ENCODE measurements at regions not wholly inside any gene's neighbourhood (a gene's known extent, or its start where the extent isn't known, plus 50 kb on each side); places are given as distances from the start of the nearest gene placed in this dataset.
"Not testable (repeated sequence)": the region's sequence is repeated elsewhere in the genome, so short reads cannot be mapped to it uniquely, and the experiment has no call there.

DNA sequence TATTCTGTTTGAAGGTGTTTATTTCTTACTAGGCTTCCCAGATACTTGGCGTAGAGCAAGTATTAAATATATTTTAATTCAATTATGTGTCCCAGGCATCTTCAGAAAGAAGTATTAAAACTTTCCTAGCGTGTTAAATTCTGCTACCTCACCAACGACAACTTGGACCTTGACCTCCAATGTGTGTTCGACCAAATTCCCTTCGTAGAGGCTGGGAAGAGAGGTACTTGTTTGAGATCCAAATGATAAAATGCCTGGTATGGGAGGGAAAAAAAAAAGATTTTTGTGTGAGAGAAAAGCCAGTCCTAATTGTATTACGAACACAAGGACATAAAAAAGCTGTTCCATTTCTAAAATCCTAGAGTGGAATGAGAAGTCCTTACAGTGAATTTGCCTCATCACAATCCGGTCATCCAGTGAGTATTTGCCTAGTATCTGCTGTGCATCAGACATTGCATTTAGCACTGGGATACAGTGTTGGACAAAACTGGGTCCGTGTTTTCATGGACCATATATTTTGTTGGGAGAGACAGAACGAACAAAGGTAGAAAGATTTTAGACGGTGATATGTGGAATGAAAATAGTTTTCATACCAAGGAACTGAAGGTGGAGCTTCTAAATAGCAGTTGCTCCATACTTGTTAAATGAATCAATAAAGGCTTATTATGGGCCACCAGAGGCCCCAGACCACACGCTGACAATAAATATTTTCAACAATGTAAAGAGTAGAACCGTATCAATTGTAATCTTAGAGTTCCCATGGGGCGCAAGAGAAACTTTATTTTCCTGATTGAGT is 103.1 kb downstream of the KIF4B start:
- no peak for DNase-seq (ENCODE audit: low read depth in 2 of 2)

DNA sequence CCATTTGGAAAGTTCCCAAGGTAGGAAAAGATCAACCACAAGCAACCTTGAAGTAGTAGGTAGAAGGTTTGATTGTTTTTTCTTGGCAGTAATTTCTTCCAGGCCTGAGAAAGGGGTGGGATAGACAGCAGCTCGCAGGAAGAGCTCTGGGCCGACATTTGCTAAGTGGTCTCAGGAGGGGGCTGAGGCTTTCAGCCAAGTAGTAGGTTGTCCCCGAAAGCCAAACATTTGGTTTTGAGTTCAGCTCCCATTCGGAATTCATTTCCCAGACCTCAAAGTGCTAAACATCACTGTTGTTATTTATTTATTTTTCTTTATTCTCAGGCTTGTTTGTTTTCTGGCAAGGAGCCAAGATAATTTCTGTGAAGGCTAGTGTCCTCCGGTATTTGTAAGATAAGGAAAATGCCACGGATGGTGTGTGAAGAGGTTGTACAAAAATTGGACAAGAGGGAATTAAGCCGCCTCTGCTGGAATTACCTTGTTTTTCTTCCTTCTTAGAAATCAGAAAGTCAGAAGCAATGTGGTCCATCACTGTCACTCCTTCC is 112.1 kb downstream of the KIF4B start:
- no peak for DNase-seq (ENCODE audit: low read depth in 2 of 2)

- DNase-seq (ENCODE audit: low read depth in 2 of 2) = no peak
Observed at GRCh38 chr5:155126573-155126972, 113.0 kb downstream of the KIF4B start.

DNA sequence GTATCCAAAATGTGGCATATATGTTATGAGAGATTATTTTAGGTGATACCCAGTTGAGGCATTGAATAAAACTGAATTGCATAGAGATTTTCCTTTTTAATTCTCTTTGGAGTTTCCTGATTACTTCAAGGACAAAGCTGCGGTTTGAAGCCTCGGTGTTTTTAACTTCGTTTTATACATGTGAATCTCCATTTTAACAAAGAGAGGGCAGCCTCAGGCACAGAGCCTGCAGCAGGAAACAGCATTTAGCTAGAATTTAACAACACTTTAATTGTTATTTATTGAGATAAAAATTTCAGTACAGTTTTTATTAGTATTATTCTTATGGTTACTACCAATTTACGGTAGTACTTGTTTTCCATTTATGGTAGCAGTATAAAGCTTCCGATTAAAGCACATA is 114.0 kb downstream of the KIF4B start:
- no peak for DNase-seq (ENCODE audit: low read depth in 2 of 2)

DNA sequence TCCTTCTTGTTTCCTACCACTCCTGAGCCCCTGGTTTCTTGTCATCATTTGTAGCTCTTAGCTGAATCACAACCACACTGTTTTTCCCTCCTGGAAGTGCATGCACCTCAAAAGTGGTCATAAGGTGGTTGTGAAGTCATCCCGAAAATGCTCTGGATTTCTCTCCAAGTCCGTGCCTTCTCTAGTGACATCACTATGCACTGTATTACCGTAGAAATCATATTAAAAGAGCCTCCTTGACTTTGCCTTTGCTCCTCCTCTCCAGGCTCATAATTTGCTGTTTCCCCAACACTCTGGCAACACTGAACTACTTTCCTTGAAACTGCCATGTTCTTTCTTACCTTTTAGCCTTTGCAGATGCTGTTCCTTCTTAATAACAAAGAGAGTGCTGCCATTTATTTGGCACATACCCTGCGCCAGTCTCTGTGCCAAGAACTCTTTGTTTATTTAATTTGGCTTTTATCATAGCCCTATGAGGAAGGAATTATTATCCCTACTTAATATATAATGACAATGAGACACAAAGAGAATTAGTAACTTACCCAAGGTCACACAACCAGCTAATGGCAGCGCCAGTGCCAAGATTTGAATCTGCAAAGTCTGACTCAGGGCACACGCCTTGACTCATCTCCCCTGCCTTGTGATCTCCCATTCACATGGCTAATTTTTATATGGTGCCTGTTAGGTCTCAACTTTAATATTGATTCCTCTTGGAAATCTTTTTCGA is 115.4 kb downstream of the KIF4B start:
- no peak for DNase-seq (ENCODE audit: low read depth in 2 of 2)

GRCh38 chr5:155129513-155129880 is 115.9 kb downstream of the KIF4B start:
- DNase-seq (ENCODE audit: low read depth in 2 of 2) = no peak

- no peak for DNase-seq (ENCODE audit: low read depth in 2 of 2)
Observed at GRCh38 chr5:155134130-155134529, 120.6 kb downstream of the KIF4B start.

DNA sequence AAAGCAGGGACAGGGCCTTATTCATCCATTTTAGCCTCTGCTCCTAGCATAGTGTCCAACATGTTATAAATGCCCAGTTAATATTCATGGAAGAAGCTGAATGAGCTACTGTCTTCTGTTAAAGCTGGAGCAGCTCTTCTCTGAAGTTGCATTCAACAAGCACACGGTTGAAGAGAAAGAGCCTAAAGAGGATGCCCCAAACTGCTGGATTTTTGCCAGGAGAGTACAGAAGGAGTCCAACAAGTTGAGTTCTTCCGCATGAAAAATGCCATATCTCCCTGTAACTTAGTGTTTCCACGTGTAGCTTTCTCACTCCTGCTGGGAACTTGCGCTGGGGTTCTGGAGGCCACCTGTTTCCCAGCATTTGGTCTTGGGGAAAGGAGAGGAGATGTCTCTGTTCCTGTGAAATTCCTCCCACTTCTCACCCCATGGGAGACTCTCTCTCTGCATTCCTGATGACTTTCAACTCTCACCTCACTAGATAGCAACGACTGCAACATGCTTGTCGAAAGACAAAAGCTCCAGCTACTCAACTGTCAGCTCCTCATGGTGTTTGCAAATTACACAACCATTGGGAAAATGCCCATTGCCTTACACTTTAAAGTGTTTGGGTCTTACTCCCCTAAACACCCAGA is 122.8 kb downstream of the KIF4B start:
- DNase-seq (ENCODE audit: low read depth in 2 of 2) = no peak

GRCh38 chr5:155137683-155138082 is 124.1 kb downstream of the KIF4B start:
- DNase-seq (ENCODE audit: low read depth in 2 of 2) = no peak

GRCh38 chr5:155140646-155141045 is 127.1 kb downstream of the KIF4B start:
- DNase-seq (ENCODE audit: low read depth in 2 of 2) = no peak

DNA sequence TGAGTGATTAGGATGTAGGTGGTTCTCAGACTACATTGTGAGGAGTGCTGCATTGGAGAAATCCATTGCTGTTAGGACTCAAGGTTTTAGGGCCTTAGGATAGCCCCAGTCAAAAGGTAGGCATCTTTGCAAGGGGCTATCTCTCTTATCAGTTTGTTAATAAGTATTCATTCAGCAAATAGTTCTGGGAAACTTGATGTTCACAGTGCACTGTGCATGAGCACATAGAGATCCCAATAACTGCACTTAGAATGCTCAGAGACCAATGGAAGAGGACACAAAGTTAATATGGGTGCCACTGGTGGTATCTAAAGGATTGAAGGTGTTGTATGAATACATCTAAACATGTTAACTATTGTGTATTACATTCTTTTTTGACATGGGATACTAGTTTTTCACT is 131.4 kb downstream of the KIF4B start:
- DNase-seq (ENCODE audit: low read depth in 2 of 2) = no peak

DNA sequence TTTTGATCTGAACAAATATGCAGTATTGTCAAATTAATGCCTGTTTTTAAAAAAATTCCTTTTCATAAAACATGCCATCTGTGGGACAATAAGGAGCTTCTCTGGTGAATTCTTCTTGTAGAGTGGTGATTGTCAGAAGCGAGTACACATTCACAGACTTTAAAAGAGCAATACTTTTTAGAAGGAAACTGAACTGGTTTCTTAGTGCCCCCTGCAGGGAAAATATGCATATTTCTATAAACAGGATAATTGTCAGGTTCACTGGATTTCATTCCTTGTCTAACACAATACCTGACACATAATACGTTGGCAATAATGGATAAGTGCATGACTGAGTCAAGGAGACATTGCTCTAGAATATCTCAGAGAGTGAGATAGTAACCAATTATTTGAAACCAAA is 133.7 kb downstream of the KIF4B start:
- no peak for DNase-seq (ENCODE audit: low read depth in 2 of 2)

DNA sequence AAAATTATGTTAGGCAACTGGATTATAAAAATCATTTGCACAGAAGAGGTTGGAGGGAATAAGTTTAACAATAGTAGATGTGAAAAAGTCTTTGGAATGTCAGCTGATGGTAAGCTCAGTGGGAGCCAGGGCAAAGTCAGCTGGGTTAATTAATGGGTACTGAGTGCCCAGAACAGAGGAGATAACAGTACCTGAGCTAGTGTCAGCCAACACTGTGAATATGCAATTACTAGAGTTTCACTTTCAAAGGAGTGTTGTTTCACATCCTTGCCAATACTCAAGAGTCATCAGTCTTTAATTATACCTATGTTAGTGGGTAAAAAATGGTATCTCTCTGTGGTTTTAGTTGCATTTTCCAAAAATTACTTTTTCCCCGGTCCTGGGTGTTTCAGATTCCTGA is 135.1 kb downstream of the KIF4B start:
- DNase-seq (ENCODE audit: low read depth in 2 of 2) = no peak

DNA sequence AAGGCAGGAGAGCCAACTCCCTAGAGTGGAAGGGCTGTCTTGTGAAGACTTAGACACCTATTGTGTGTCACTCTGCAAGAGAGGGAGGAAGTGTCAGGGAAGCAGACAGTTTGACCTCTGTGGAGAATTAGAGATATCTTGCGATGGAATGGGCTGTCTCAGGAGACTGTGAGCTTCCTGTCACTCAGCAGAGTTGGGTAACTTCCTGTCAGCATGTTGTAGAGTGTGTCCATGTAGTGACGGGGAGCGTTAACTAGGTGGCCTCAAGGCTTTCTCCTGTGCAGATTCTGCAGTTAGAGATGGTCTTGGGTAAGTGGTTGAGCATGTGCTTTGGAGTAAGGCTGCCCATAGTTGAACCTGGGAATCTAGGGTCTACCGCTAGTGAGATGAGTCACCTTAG is 136.5 kb downstream of the KIF4B start:
- DNase-seq (ENCODE audit: low read depth in 2 of 2) = no peak

GRCh38 chr5:155154973-155155372 is 141.4 kb downstream of the KIF4B start:
- DNase-seq (ENCODE audit: low read depth in 2 of 2) = no peak

DNA sequence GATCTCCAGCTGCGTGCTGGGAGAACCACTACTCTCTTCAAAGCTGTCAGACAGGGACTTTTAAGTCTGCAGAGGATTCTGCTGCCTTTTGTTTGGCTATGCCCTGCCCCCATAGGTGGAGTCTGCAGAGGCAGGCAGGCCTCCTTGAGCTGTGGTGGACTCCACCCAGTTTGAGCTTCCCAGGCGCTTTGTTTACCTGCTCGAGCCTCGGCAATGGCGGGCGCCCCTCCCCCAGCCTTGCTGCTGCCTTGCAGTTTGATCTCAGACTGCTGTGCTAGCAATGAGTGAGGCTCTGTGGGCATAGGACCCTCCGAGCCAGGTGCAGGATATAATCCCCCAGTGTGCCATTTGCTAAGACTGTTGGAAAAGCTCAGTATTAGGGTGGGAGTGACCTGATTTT is 149.5 kb downstream of the KIF4B start:
- not testable (repeated sequence) for DNase-seq (ENCODE audit: low read depth in 2 of 2)

GRCh38 chr5:155167736-155168135 is 154.2 kb downstream of the KIF4B start:
- DNase-seq (ENCODE audit: low read depth in 2 of 2) = no peak

- DNase-seq (ENCODE audit: low read depth in 2 of 2) = no peak
Observed at GRCh38 chr5:155181542-155181941, 168.0 kb downstream of the KIF4B start.

GRCh38 chr5:155189476-155189875 is 175.9 kb downstream of the KIF4B start:
- DNase-seq (ENCODE audit: low read depth in 2 of 2) = no peak

DNA sequence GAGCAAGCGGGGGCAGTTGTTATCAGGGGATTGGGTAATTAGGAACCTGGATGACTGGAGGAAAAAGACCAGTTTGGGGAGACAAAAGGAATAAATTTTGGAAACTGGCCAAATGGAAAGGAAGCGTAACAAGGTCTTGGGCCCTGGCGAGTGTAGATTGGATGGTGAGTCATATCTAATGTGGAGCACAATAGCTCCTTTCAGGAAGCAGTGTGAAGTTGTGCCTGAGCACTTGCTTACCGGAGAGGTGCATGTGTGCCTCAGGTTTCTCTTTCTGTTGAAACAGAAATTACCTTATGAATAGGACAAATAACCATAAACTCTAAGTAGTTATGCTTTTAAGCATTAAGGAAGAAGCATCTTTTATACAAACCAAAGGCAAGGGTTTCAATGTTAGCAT is 176.4 kb downstream of the KIF4B start:
- DNase-seq (ENCODE audit: low read depth in 2 of 2) = no peak

- DNase-seq (ENCODE audit: low read depth in 2 of 2) = no peak
Observed at GRCh38 chr5:155193029-155193428, 179.5 kb downstream of the KIF4B start.

- no peak for DNase-seq (ENCODE audit: low read depth in 2 of 2)
Observed at GRCh38 chr5:155193483-155194107, 180.0 kb downstream of the KIF4B start.
